HG03571 (cell line): ENCODE measurements at regions not wholly inside any gene's neighbourhood (a gene's known extent, or its start where the extent isn't known, plus 50 kb on each side); places are given as distances from the start of the nearest gene placed in this dataset.

Experiments used
- ATAC-seq: cut with Tn5 transposase; IDR thresholded peaks from one replicate; pipeline ENCODE4 v1.9.1; 2021; ENCODE audit not compliant: unreplicated experiment

GRCh38 chr18:78032574-78032973 lies 782.9 kb downstream of the GALR1 start:
- no peak for ATAC-seq

DNA sequence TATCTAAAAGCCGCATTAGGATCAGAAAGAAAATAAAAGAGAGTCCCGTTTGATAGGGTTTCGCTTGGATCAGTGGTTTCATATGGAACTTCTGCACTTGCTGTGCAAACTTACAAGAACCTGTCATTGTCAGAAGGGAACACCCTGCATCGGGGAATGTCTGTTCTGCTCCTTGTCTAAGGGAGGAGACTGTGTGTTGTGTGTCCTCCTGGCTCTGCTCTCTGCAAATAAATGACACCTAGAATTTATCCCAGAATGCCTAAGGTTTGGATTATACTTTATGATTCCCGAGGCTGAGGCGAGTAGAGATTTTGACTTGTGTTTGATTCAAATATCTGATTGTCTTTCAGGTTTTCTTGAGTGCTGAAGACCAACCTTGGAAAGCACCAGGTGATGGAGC lies 785.1 kb downstream of the GALR1 start:
- no peak for ATAC-seq

DNA sequence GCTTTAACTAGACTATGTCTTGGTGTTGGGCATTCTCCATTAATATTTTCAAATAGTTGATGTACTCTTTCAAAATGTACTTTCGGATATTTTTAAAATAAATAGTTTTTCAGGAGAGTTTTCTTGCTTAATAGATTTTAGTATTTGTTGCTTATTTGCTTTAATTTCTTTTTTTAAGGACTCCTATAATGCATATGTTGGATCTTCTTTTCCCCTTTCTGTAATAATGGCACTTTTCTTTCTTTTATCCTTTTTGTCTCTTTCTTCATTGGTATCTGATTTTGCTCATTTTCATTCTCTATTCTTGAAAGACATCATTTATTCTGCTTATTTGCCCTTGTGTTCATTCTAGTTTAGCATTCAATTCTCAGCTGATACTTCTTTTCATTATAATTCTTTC lies 791.6 kb downstream of the GALR1 start:
- no peak for ATAC-seq

GRCh38 chr18:78046631-78047030 lies 797.0 kb downstream of the GALR1 start:
- no peak for ATAC-seq

DNA sequence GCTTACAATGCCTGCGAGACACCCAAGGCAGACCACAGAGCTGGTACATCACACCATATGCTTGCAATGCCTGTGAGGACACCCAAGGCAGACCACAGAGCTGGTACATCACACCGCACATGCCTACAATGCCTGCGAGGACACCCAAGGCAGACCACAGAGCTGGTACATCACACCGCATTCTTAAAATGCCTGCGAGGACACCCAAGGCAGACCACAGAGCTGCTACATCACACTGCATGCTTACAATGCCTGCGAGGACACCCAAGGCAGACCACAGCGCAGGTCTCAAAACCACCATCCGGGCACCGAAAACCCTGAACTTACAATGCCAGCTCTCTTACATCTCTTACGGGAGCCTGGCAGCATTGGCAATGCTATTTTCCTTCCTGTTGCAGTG lies 799.6 kb downstream of the GALR1 start:
- no peak for ATAC-seq

- no peak for ATAC-seq
Observed at GRCh38 chr18:78054801-78055200, 805.2 kb downstream of the GALR1 start.

- no peak for ATAC-seq
Observed at GRCh38 chr18:78056011-78056410, 806.4 kb downstream of the GALR1 start.

GRCh38 chr18:78069784-78070664 lies 820.4 kb downstream of the GALR1 start:
- no peak for ATAC-seq

GRCh38 chr18:78071166-78071710 lies 821.6 kb downstream of the GALR1 start:
- ATAC-seq = no peak

DNA sequence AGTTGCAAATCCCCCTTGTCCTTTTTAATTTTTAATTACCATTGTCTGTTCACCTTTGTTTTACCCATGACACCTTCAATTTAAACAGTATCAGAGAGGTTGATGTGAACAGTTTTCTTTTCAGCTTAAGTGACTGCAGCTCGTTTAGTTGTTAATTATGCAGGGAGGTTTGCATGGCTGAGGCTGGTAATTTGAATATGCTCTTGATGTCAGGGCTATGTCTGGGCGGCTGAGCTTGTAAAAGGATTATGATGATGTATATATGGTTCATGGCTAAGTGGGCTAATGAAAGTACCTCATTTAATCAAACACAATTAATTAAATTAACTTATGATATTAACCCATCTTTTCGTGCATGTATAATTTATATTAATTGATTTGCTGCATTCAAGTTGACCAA lies 822.1 kb downstream of the GALR1 start:
- no peak for ATAC-seq

DNA sequence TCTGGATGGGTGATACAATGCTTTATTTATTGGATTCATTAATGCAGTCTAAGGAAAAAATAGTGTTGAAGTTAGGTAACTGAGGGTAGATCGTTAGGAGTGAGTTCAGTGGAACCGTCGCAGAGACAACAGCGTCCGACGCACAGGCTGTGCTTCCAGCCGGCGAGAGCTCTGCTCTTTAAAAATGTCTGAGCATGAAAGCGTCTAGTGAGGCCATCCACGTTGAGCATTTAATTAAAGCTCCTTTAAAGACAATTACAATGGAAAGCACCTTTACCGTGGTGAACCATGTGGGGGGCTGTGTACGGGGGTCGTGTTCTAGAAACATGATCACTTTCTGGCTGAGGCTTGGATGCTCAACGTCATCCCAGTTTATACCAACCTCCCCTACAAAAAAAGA lies 822.7 kb downstream of the GALR1 start:
- no peak for ATAC-seq

DNA sequence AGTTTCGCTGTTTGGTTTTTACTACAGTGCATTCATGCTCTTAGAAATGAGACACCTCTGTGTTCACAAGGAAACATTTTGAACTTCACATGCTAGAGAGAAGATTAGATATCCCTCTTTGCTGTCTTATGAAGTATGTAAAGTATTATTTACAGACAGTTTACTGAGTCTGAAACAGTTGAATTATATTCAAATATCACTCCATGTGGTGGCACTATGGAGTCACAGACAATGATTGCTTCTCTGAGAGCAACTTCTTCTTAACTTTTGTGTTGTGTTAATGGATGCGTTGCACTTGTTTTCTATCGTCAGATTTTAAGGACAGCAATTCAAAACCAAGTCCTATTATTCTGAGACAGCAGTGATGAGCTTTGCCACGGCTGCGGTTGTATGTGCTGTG lies 823.6 kb downstream of the GALR1 start:
- ATAC-seq = no peak

GRCh38 chr18:78074400-78075020 lies 824.9 kb downstream of the GALR1 start:
- ATAC-seq = no peak

DNA sequence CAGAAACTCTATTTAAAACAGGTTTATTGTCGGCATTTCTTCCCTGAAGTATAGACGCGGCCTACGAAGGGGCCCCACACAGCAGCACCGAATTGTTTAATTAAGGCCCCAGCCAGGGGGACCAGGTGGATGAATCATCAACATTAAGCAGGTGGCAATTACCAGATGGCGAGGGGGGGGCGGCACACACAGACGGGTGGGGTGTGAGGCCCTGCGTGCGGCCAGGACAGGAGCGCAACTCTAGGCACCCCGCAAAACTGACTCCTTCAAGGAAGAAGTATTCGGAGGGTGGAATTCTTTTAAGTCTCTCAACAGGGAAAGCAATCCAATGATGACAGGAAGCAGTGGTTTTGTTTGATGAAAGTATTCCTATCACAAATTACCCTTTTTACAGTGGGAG lies 830.4 kb downstream of the GALR1 start:
- no peak for ATAC-seq

DNA sequence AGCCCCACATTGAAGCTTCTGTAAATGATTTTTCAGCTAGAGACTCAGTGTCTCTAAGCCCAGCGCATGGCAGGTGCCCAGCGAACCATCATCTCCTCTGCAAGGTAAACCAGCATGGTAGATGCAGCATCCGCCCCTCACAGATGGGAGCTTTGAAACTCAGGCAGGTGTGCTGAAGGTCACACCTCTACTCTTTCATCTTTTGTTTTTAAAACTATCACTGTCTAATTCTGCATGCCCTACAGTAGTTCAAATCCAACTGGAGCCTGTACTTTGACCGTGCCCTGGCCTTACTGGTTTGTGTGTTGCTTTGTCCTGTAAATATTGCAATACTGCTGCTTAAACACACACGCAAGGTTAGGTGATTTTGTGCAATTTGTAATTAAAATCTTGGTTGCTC lies 831.1 kb downstream of the GALR1 start:
- ATAC-seq = no peak

DNA sequence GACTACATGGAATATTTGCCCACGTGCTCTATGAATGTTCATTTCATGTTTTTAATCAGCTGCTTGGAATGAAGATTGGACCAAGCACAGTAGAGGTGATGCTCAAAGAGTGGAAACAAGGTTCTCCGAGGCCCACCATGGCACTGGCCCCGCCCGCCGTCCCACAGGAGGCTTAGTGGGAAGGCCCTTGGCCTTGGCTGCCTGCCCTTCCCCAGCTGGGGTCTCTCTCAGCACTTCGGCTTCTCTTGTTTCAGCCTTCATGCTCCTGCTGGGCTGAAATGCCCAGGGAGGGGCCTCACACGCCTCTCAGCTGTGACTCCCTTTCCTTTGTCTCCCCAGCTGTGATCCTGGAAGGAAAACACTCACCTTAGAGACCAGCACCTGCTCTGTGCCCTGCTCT lies 833.2 kb downstream of the GALR1 start:
- ATAC-seq = no peak

DNA sequence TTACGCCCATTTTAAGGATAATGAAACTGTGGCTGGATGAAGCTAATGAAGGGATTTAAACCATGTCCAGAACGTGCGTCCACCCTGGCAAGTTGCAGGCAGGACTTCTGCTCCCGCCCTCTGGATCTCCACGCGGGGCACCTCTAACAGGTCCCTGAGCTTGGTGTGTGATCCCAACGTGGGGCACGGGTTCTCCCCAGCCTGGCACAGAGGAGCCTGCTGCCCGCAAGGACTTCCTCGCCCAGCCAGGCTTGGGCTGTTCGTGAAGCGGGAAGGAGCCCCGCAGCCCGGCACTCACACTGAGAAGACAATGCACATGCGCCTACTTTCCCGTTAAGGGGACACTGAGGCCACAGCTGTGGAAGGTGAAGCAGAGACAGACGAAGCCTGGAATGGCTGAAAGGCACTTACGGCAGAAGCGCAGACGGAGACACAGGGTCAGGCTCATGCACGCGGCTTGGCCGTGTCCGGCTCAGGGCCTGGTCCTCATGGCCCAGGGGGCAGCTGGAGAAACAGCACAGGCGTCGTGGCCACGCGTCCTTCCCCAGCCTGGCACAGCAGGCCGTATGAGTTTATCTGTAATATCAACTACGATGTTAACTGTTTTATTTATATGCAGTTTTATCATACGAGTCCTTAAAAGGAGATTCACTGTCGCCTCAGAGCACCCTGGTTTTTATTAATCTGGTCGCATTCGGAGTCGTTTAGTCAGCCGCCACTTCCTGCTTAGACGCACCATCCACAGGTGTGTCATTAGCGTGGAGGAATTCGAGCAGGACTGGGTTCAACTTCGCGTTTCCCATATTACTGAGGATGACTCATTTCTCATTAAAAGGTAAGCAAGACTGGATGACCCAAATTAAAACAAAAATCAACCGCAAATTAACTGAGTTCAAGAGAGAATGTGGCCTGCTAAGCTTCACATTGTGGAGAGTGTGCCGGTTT lies 835.9 kb downstream of the GALR1 start:
- no peak for ATAC-seq

- ATAC-seq = no peak
Observed at GRCh38 chr18:78086931-78087330, 837.3 kb downstream of the GALR1 start.

GRCh38 chr18:78087338-78087737 lies 837.7 kb downstream of the GALR1 start:
- no peak for ATAC-seq

GRCh38 chr18:78090584-78090983 lies 840.9 kb downstream of the GALR1 start:
- no peak for ATAC-seq

GRCh38 chr18:78092901-78093300 lies 843.3 kb downstream of the GALR1 start:
- no peak for ATAC-seq
